ENCODE measurements at regions not wholly inside any gene's neighbourhood (a gene's known extent, or its start where the extent isn't known, plus 50 kb on each side); places are given as distances from the start of the nearest gene placed in this dataset.

- Mint-ChIP-seq H3K9me3 (no peaks in the 10 kb centered on the region), H3K27ac (no peak overlapping the region), H3K4me3 (no peak overlapping the region), H3K36me3 (no peaks in the 10 kb centered on the region), H3K4me1 (no peaks in the 10 kb centered on the region), H3K27me3 (peaks cover 5 to 15% (median 10%) of the 10 kb centered on the region in 3 donors)
- DNase-seq (no peak), ATAC-seq (ENCODE audit: low read depth in 2 of 2) (no peak)
Measured at GRCh38 chr1:232524056-232524455, 105.9 kb downstream of the SIPA1L2 start.

GRCh38 chr1:232522189-232522588 lies 107.7 kb downstream of the SIPA1L2 start:
- no peak overlapping the region for H3K27ac Mint-ChIP-seq
- H3K4me3 Mint-ChIP-seq, result no peak overlapping the region
- no peaks in the 10 kb centered on the region for H3K4me1 Mint-ChIP-seq
- peaks cover 11 to 17% (median 15%) of the 10 kb centered on the region in 3 donors for H3K27me3 Mint-ChIP-seq
- DNase-seq, result no peak
- ATAC-seq (ENCODE audit: low read depth in 2 of 2), result no peak
- H3K36me3 Mint-ChIP-seq, result no peaks in the 10 kb centered on the region
- H3K9me3 Mint-ChIP-seq, result no peaks in the 10 kb centered on the region

- no peaks in the 10 kb centered on the region for H3K9me3 Mint-ChIP-seq
- H3K4me3 Mint-ChIP-seq, result no peak overlapping the region
- H3K27ac Mint-ChIP-seq, result no peak overlapping the region
- no peak for DNase-seq
- no peaks in the 10 kb centered on the region for H3K36me3 Mint-ChIP-seq
- H3K27me3 Mint-ChIP-seq, result peaks cover 11 to 17% (median 15%) of the 10 kb centered on the region in 3 donors
- H3K4me1 Mint-ChIP-seq, result no peaks in the 10 kb centered on the region
- no peak for ATAC-seq (ENCODE audit: low read depth in 2 of 2)
Measured at GRCh38 chr1:232521660-232522059, 108.3 kb downstream of the SIPA1L2 start.

DNA sequence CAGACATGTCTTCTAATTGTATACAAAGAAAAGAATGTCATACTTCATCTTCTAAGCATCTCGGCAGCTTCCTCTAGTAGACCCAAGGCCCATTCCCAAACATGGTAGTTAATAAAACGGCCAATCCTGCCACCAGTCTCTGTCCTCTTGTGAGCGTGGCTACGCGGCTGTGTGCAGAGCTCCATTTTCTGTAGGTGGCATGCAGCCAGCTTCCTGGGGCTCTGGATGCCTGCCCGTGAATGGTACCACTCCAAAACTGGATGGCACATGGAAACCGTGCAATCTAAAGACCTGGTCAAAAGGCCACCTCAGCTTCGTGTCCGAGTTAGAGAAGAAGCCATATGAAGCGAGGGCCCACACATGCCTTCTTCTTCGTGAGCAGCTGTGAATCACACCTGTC lies 110.7 kb downstream of the SIPA1L2 start:
- no peaks in the 10 kb centered on the region for H3K9me3 Mint-ChIP-seq
- H3K4me3 Mint-ChIP-seq, result no peak overlapping the region
- no peak overlapping the region for H3K27ac Mint-ChIP-seq
- peaks cover 11 to 24% (median 17%) of the 10 kb centered on the region in 3 donors for H3K27me3 Mint-ChIP-seq
- H3K36me3 Mint-ChIP-seq, result no peaks in the 10 kb centered on the region
- H3K4me1 Mint-ChIP-seq, result no peaks in the 10 kb centered on the region
- no peak for DNase-seq
- no peak for ATAC-seq (ENCODE audit: low read depth in 2 of 2)

- no peak for ATAC-seq (ENCODE audit: low read depth in 2 of 2)
- H3K4me3 Mint-ChIP-seq, result no peak overlapping the region
- no peak for DNase-seq
- H3K36me3 Mint-ChIP-seq, result no peaks in the 10 kb centered on the region
- no peak overlapping the region for H3K27ac Mint-ChIP-seq
- H3K9me3 Mint-ChIP-seq, result no peaks in the 10 kb centered on the region
- no peaks in the 10 kb centered on the region for H3K4me1 Mint-ChIP-seq
- peaks cover 12 to 24% (median 17%) of the 10 kb centered on the region in 3 donors for H3K27me3 Mint-ChIP-seq
Measured at GRCh38 chr1:232518349-232518748, 111.6 kb downstream of the SIPA1L2 start.

DNA sequence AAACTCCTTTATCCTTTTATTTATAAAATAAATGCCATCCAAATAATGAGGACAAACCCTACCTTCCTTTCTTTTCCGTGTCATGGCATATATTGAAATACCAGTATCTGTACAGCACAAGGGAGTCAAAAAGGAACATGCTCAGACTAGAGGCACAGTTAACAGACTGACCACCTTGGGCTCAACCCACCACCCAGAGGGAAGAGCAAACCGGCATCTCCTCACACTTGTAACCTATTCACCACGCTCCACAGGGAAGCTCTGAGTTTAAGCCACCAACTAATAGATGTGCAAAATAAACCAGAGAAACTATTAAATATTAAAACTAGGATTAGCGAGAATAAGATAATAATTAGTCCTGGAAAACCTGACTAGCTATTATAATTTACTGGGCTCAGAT lies 112.7 kb downstream of the SIPA1L2 start:
- Mint-ChIP-seq H3K27me3 (peaks cover 14 to 22% (median 16%) of the 10 kb centered on the region in 3 donors), H3K9me3 (no peaks in the 10 kb centered on the region), H3K36me3 (no peaks in the 10 kb centered on the region), H3K27ac (no peak overlapping the region), H3K4me1 (no peaks in the 10 kb centered on the region), H3K4me3 (no peak overlapping the region)
- ATAC-seq (ENCODE audit: low read depth in 2 of 2) (no peak), DNase-seq (no peak)

- Mint-ChIP-seq H3K27me3 (peaks cover 10 to 16% (median 14%) of the 10 kb centered on the region in 3 donors), H3K4me1 (no peaks in the 10 kb centered on the region), H3K9me3 (no peaks in the 10 kb centered on the region), H3K4me3 (no peak overlapping the region), H3K27ac (no peak overlapping the region), H3K36me3 (no peaks in the 10 kb centered on the region)
- DNase-seq, result no peak
- no peak for ATAC-seq (ENCODE audit: low read depth in 2 of 2)
Measured at GRCh38 chr1:232515706-232516105, 114.2 kb downstream of the SIPA1L2 start.

DNA sequence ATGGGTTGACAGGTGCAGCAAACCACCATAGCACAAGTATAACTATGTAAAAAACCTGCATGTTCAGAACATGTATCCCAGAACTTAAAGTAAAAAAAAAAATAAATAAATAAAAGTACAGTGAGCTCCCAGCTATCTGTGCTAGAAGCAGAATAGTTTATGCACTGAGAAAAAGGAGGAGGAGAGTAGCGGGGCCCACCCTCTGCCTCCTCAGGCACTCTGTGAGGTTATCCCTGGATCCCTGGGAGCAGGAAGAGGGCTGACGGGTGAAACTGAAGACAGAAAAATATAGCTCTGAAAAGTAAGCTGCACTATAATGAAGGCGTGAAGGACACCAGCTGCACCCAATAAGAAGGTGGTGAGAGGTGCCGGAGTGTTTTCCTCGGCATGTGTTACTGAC lies 117.2 kb downstream of the SIPA1L2 start:
- H3K9me3 Mint-ChIP-seq, result peaks cover 0 to 2% (median 0%) of the 10 kb centered on the region in 7 donors
- peaks cover 11 to 23% (median 13%) of the 10 kb centered on the region in 3 donors for H3K27me3 Mint-ChIP-seq
- DNase-seq (no peak), ATAC-seq (ENCODE audit: low read depth in 2 of 2) (no peak)
- H3K36me3 Mint-ChIP-seq, result no peaks in the 10 kb centered on the region
- H3K4me3 Mint-ChIP-seq, result no peak overlapping the region
- H3K27ac Mint-ChIP-seq, result no peak overlapping the region
- no peaks in the 10 kb centered on the region for H3K4me1 Mint-ChIP-seq

DNA sequence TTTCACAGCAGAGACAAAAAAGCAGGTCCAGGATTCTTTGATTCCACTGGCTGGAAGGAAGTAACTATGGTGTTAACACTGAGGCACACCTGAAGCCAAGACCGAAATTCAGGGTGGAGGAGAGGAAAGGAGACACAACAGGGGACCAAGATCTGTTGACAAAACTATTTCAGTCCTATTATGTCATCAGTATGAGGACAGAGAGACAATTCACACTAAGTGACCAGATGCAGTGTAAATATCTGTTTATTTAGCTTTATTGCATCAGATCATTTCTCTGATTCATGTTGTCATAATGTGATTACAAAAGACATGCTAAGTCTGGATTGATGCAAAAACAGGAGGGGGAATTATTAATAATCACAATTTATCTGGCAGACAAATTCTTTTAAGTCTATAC lies 118.8 kb downstream of the SIPA1L2 start:
- H3K36me3 Mint-ChIP-seq, result no peaks in the 10 kb centered on the region
- H3K4me3 Mint-ChIP-seq, result no peak overlapping the region
- no peak for DNase-seq
- H3K27ac Mint-ChIP-seq, result no peak overlapping the region
- no peak for ATAC-seq (ENCODE audit: low read depth in 2 of 2)
- H3K27me3 Mint-ChIP-seq, result peaks cover 11 to 23% (median 14%) of the 10 kb centered on the region in 3 donors
- peaks cover 0 to 2% (median 0%) of the 10 kb centered on the region in 7 donors for H3K9me3 Mint-ChIP-seq
- no peaks in the 10 kb centered on the region for H3K4me1 Mint-ChIP-seq

DNA sequence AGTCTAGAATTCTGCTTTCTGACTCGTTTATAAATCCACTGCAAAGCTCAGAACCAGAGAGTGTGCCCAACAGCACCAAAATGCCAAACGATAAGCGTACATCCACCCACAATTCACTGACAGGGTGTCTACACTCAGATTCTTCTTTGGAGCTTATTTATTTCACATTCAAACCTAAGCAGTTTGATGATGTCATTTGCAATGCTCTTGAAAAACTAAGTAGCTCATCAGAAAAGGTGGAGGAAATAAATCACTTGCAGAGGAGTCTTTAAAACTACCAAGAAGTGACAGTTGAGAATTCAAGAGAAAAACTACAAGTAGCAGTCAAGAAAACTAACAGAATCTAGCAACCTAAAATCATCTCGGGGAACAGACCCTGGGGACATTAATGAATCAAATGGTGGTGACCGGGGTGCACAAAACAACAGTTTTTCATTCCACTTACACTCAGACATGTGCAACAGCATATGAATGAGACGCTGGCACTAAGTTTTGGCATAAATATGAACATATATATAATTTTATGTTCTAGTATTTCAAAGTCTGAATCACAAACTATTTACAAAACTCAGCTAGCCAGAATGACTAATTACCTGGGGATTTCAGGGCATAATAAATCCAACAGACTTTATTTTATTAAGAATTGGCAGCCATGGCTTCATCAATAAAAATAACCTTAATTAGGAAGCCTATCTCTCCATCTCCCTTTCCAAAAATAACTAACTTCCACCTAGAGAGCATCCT lies 119.4 kb downstream of the SIPA1L2 start:
- peaks cover 0 to 2% (median 0%) of the 10 kb centered on the region in 7 donors for H3K9me3 Mint-ChIP-seq
- ATAC-seq (ENCODE audit: low read depth in 2 of 2), result no peak
- no peaks in the 10 kb centered on the region for H3K4me1 Mint-ChIP-seq

GRCh38 chr1:232509570-232509969 lies 120.4 kb downstream of the SIPA1L2 start:
- H3K27me3 Mint-ChIP-seq, result peaks cover 11 to 14% (median 11%) of the 10 kb centered on the region in 3 donors
- H3K36me3 Mint-ChIP-seq, result no peaks in the 10 kb centered on the region
- peak overlapping the region in 1 of 6 donors; percentile 27 for H3K27ac Mint-ChIP-seq
- DNase-seq (no peak), ATAC-seq (ENCODE audit: low read depth in 2 of 2) (no peak)
- H3K4me1 Mint-ChIP-seq, result no peaks in the 10 kb centered on the region
- H3K9me3 Mint-ChIP-seq, result peaks cover 0 to 2% (median 0%) of the 10 kb centered on the region in 7 donors
- H3K4me3 Mint-ChIP-seq, result no peak overlapping the region

More for the DNA sequence above, 119.4 kb downstream of the SIPA1L2 start:
- H3K36me3 Mint-ChIP-seq, result no peaks in the 10 kb centered on the region
- no peak overlapping the region for H3K27ac Mint-ChIP-seq
- no peak overlapping the region for H3K4me3 Mint-ChIP-seq
- DNase-seq, result no peak
- H3K27me3 Mint-ChIP-seq, result peaks cover 11 to 18% (median 12%) of the 10 kb centered on the region in 3 donors

GRCh38 chr1:232508130-232508701 lies 121.7 kb downstream of the SIPA1L2 start:
- H3K36me3 Mint-ChIP-seq, result no peaks in the 10 kb centered on the region
- no peak overlapping the region for H3K27ac Mint-ChIP-seq
- H3K27me3 Mint-ChIP-seq, result peaks cover 9 to 14% (median 11%) of the 10 kb centered on the region in 3 donors
- no peak for DNase-seq
- no peak overlapping the region for H3K4me3 Mint-ChIP-seq
- ATAC-seq (ENCODE audit: low read depth in 2 of 2), result no peak
- H3K4me1 Mint-ChIP-seq, result no peaks in the 10 kb centered on the region
- H3K9me3 Mint-ChIP-seq, result peaks cover 0 to 2% (median 0%) of the 10 kb centered on the region in 7 donors

- H3K27ac Mint-ChIP-seq, result no peak overlapping the region
- ATAC-seq (ENCODE audit: low read depth in 2 of 2) (no peak), DNase-seq (no peak)
- peaks cover 8 to 14% (median 11%) of the 10 kb centered on the region in 3 donors for H3K27me3 Mint-ChIP-seq
- H3K4me1 Mint-ChIP-seq, result no peaks in the 10 kb centered on the region
- H3K36me3 Mint-ChIP-seq, result no peaks in the 10 kb centered on the region
- peaks cover 0 to 2% (median 0%) of the 10 kb centered on the region in 7 donors for H3K9me3 Mint-ChIP-seq
- H3K4me3 Mint-ChIP-seq, result no peak overlapping the region
Measured at GRCh38 chr1:232507571-232507970, 122.4 kb downstream of the SIPA1L2 start.

GRCh38 chr1:232505884-232506283 lies 124.0 kb downstream of the SIPA1L2 start:
- DNase-seq (no peak), ATAC-seq (ENCODE audit: low read depth in 2 of 2) (no peak)
- Mint-ChIP-seq H3K36me3 (no peaks in the 10 kb centered on the region), H3K4me3 (no peak overlapping the region), H3K9me3 (peaks cover 0 to 2% (median 0%) of the 10 kb centered on the region in 7 donors), H3K27ac (no peak overlapping the region), H3K27me3 (peaks cover 8 to 14% (median 11%) of the 10 kb centered on the region in 3 donors), H3K4me1 (no peaks in the 10 kb centered on the region)

All from naive B cell (primary cell).